ENCODE measurements at regions not wholly inside any gene's neighbourhood (a gene's known extent, or its start where the extent isn't known, plus 50 kb on each side); places are given as distances from the start of the nearest gene placed in this dataset.

- TF ChIP-seq MGA (IDR thresholded peaks at IDR 0.05) = no peak
- TF ChIP-seq HNRNPL (IDR thresholded peaks at IDR 0.05; ENCODE audit: low read depth, low read length) = no peak
- TF ChIP-seq TEAD1 (CRISPR knock-in tag; IDR thresholded peaks at IDR 0.05) = peak in 1 of 2 experiments; percentile 71; a peak in 2 of 4 replicates
- TF ChIP-seq NCOA1 (IDR thresholded peaks at IDR 0.05; ENCODE audit: low read depth) = no peak
- no peak for TF ChIP-seq NFRKB (IDR thresholded peaks at IDR 0.05; ENCODE audit: low read depth)
- TF ChIP-seq LARP7 (IDR thresholded peaks at IDR 0.05) = no peak
- TF ChIP-seq MED1 (CRISPR knock-in tag; IDR thresholded peaks at IDR 0.05; ENCODE audit: borderline replicate concordance) = no peak
- TF ChIP-seq ZNF212 (CRISPR knock-in tag; IDR thresholded peaks at IDR 0.05) = no peak
- no peak for TF ChIP-seq COPS2 (conservative IDR thresholded peaks at IDR 0.05)
- peak; percentile 90 for TF ChIP-seq JUN (IDR thresholded peaks at IDR 0.05; ENCODE audit: borderline replicate concordance, low read depth, low read length)
- no peak for TF ChIP-seq JUN (CRISPR knock-in tag; IDR thresholded peaks at IDR 0.05; ENCODE audit: borderline replicate concordance)
- no peak for TF ChIP-seq ZNF174 (CRISPR knock-in tag; IDR thresholded peaks at IDR 0.05)
- TF ChIP-seq HBP1 (CRISPR knock-in tag; IDR thresholded peaks at IDR 0.05) = no peak
- no peak for TF ChIP-seq THRAP3 (IDR thresholded peaks at IDR 0.05; ENCODE audit: borderline replicate concordance)
- TF ChIP-seq SMARCA4 (IDR thresholded peaks at IDR 0.05) = peak; percentile 61
- TF ChIP-seq MLLT1 (IDR thresholded peaks at IDR 0.05) = peak in 1 of 2 experiments; percentile 25; a peak in 1 of 4 replicates
- TF ChIP-seq MCM2 (IDR thresholded peaks at IDR 0.05; ENCODE audit: low read depth) = no peak
Observed at GRCh38 chr10:30557884-30558283, 71.7 kb downstream of the LYZL2 start (continued).

All from K562 (cell line).